Liver (tissue), 7 donors: ENCODE measurements at regions not wholly inside any gene's neighbourhood (a gene's known extent, or its start where the extent isn't known, plus 50 kb on each side); places are given as distances from the start of the nearest gene placed in this dataset.

Experiments used
- DNase-seq: peaks from one replicate; pipeline ENCODE4 v3.0.0-alpha.2; 2017; ENCODE audit warnings: low spot score
- H3K27ac ChIP-seq, 2 donors: one replicate each; pipeline ENCODE4 v1.7.0; 2013; ENCODE audit warnings: inconsistent platforms in 2 of 2, low read length in 2 of 2, control low read depth in 1 of 2, low read depth in 1 of 2, mild to moderate bottlenecking in 1 of 2
- H3K27me3 ChIP-seq, 4 donors: one replicate each; pipeline versions ENCODE4 v1.6.1 to v1.7.0; 2013; ENCODE audit warnings: low read length in 3 of 4, inconsistent platforms in 1 of 4, mild to moderate bottlenecking in 1 of 4, moderate library complexity in 1 of 4; ENCODE audit not compliant: control insufficient read depth in 4 of 4, insufficient read depth in 4 of 4
- H3K36me3 ChIP-seq, 4 donors: one replicate each; pipeline versions ENCODE4 v1.6.1 to v1.7.0; 2013; ENCODE audit warnings: low read length in 3 of 4, mild to moderate bottlenecking in 3 of 4, low read depth in 1 of 4, moderate library complexity in 1 of 4; ENCODE audit not compliant: control insufficient read depth in 4 of 4, insufficient read depth in 3 of 4
- H3K4me1 ChIP-seq, 4 donors: one replicate each; pipeline versions ENCODE4 v1.6.1 to v1.7.0; 2013; ENCODE audit warnings: low read length in 3 of 4, mild to moderate bottlenecking in 3 of 4, moderate library complexity in 1 of 4; ENCODE audit not compliant: control insufficient read depth in 4 of 4, insufficient read depth in 4 of 4
- H3K4me3 ChIP-seq, 3 donors: one replicate each; pipeline versions ENCODE4 v1.6.1 to v1.7.0; 2013; ENCODE audit warnings: low read length in 3 of 3, control low read depth in 1 of 3, low read depth in 1 of 3, mild to moderate bottlenecking in 1 of 3
- H3K9ac ChIP-seq, 2 donors: one replicate each; pipeline ENCODE4 v1.7.0; 2013; ENCODE audit warnings: low read length in 2 of 2, mild to moderate bottlenecking in 2 of 2, moderate library complexity in 2 of 2, control low read depth in 1 of 2, low read depth in 1 of 2
- H3K9me3 ChIP-seq, 4 donors: one replicate each; pipeline versions ENCODE4 v1.6.1 to v1.7.0; 2013; ENCODE audit warnings: low read length in 3 of 4; ENCODE audit not compliant: control insufficient read depth in 4 of 4
- ATF3 ChIP-seq: IDR thresholded peaks from 2 replicates; pipeline ENCODE4 v1.6.1; 2016; ENCODE audit warnings: antibody characterized with exemption
- EGR1 ChIP-seq, 2 donors: IDR thresholded peaks; 2 replicates each; pipeline ENCODE4 v1.6.1; 2016 to 2018; ENCODE audit warnings: antibody characterized with exemption in 2 of 2, low read depth in 2 of 2
- FOXA1 ChIP-seq: IDR thresholded peaks from 2 replicates; pipeline ENCODE4 v1.6.1; 2016; ENCODE audit warnings: antibody characterized with exemption
- FOXA2 ChIP-seq: IDR thresholded peaks from 2 replicates; pipeline ENCODE4 v1.6.1; 2016; ENCODE audit warnings: antibody characterized with exemption
- GABPA ChIP-seq, 2 donors: IDR thresholded peaks in 1 of 2; conservative IDR thresholded peaks in 1 of 2; 2 replicates each; pipeline ENCODE4 v1.6.1; 2016; ENCODE audit warnings: antibody characterized with exemption in 2 of 2, mild to moderate bottlenecking in 1 of 2, moderate library complexity in 1 of 2
- HNF4A ChIP-seq, 2 donors: conservative IDR thresholded peaks; 2 replicates each; pipeline ENCODE4 v1.6.1; 2016; ENCODE audit warnings: antibody characterized with exemption in 2 of 2, mild to moderate bottlenecking in 2 of 2
- HNF4G ChIP-seq: IDR thresholded peaks from 2 replicates; pipeline ENCODE4 v1.6.1; 2016; ENCODE audit warnings: antibody characterized with exemption
- JUND ChIP-seq, 2 donors: IDR thresholded peaks; 2 replicates each; pipeline ENCODE4 v1.6.1; 2016; ENCODE audit warnings: antibody characterized with exemption in 2 of 2
- MAX ChIP-seq: IDR thresholded peaks from 2 replicates; pipeline ENCODE4 v1.6.1; 2016; ENCODE audit warnings: antibody characterized with exemption
- NR2F2 ChIP-seq: IDR thresholded peaks from 2 replicates; pipeline ENCODE4 v1.6.1; 2016; ENCODE audit warnings: antibody characterized with exemption
- RAD21 ChIP-seq, 2 donors: IDR thresholded peaks; 2 replicates each; pipeline ENCODE4 v1.6.1; 2016; ENCODE audit warnings: antibody characterized with exemption in 2 of 2, mild to moderate bottlenecking in 2 of 2
- REST ChIP-seq: IDR thresholded peaks from 2 replicates; pipeline ENCODE4 v1.6.1; 2016; ENCODE audit warnings: antibody characterized with exemption, mild to moderate bottlenecking
- RXRA ChIP-seq, 2 donors: IDR thresholded peaks; 2 replicates each; pipeline ENCODE4 v1.6.1; 2017 to 2018; ENCODE audit warnings: antibody characterized with exemption in 2 of 2, mild to moderate bottlenecking in 1 of 2
- SP1 ChIP-seq: IDR thresholded peaks from 2 replicates; pipeline ENCODE4 v1.6.1; 2018; ENCODE audit warnings: antibody characterized with exemption, mild to moderate bottlenecking
- TAF1 ChIP-seq: conservative IDR thresholded peaks from 2 replicates; pipeline ENCODE4 v1.6.1; 2016; ENCODE audit warnings: antibody characterized with exemption, mild to moderate bottlenecking
- YY1 ChIP-seq: IDR thresholded peaks from 2 replicates; pipeline ENCODE4 v1.6.1; 2016; ENCODE audit warnings: antibody characterized with exemption, mild to moderate bottlenecking
- ZBTB33 ChIP-seq: IDR thresholded peaks from 2 replicates; pipeline ENCODE4 v1.6.1; 2016; ENCODE audit warnings: antibody characterized with exemption
- WGBS: extraction: QIAGEN DNeasy Blood & Tissue Kit; methylation state at CpG from one replicate; pipeline ENCODE4 v1.1.7; 2013; 5-methylcytosine and 5-hydroxymethylcytosine counted together
- donor health status: healthy.
- donor health status: healthy.
- donor health status: healthy.
- donor health status: healthy.

- DNase-seq: no peak
- no peaks in the 10 kb centered on the region for H3K9me3 ChIP-seq
- 94% methylated on average over 1 of the region's 1 CpG for WGBS
- H3K36me3 ChIP-seq: no peaks in the 10 kb centered on the region
- no peaks in the 10 kb centered on the region for H3K27me3 ChIP-seq
- no peak overlapping the region for H3K4me3 ChIP-seq
- no peak overlapping the region for H3K9ac ChIP-seq
- TF ChIP-seq YY1 (no peak), RAD21 (IDR thresholded peaks at IDR 0.05) (no peak), FOXA2 (no peak), MAX (no peak), TAF1 (no peak), ZBTB33 (no peak), HNF4G (no peak), REST (no peak), SP1 (no peak), NR2F2 (no peak), FOXA1 (no peak), ATF3 (no peak), HNF4A (conservative IDR thresholded peaks at IDR 0.05) (no peak), EGR1 (IDR thresholded peaks at IDR 0.05; ENCODE audit: low read depth in 2 of 2) (no peak), RXRA (IDR thresholded peaks at IDR 0.05) (no peak), JUND (IDR thresholded peaks at IDR 0.05) (no peak), GABPA (IDR thresholded peaks at IDR 0.05 in 1 of 2, conservative IDR thresholded peaks at IDR 0.05 in 1 of 2) (no peak)
- peaks cover 5 to 14% (median 9%) of the 10 kb centered on the region in 4 donors for H3K4me1 ChIP-seq
- no peak overlapping the region for H3K27ac ChIP-seq
These were observed 313.8 kb downstream of the UACA start for GRCh38 chr15:70449311-70450141.
